HFF-Myc (cell line): ENCODE measurements at regions not wholly inside any gene's neighbourhood (a gene's known extent, or its start where the extent isn't known, plus 50 kb on each side); places are given as distances from the start of the nearest gene placed in this dataset.

Experiments
- DNase-seq: peaks from one replicate; pipeline ENCODE4 v3.0.0-alpha.2; 2011; ENCODE audit warnings: low read depth; ENCODE audit errors: extremely low read depth
- H3K4me3 ChIP-seq: replicated peaks from 2 replicates; pipeline ENCODE4 v1.5.1; 2011; ENCODE audit warnings: low read depth, mild to moderate bottlenecking, control low read depth, low read length
- CTCF ChIP-seq: IDR thresholded peaks from 2 replicates; pipeline ENCODE4 v1.5.1; 2012; ENCODE audit warnings: mild to moderate bottlenecking, low read depth, low read length, control low read depth; ENCODE audit errors: missing control alignments

GRCh38 chr10:117934477-117934876 lies 112.3 kb downstream of the RAB11FIP2 start:
- H3K4me3 ChIP-seq: no peak overlapping the region
- no peak for DNase-seq
- TF ChIP-seq CTCF: no peak

GRCh38 chr10:117936141-117936540 lies 110.6 kb downstream of the RAB11FIP2 start:
- TF ChIP-seq CTCF: no peak
- DNase-seq: peak; percentile 32
- no peak overlapping the region for H3K4me3 ChIP-seq

GRCh38 chr10:117936566-117936965 lies 110.2 kb downstream of the RAB11FIP2 start:
- no peak for DNase-seq
- no peak for TF ChIP-seq CTCF
- no peak overlapping the region for H3K4me3 ChIP-seq

- no peak for DNase-seq
- no peak for TF ChIP-seq CTCF
- H3K4me3 ChIP-seq: no peak overlapping the region
Measured at GRCh38 chr10:117936976-117937375, 109.8 kb downstream of the RAB11FIP2 start.

- DNase-seq: no peak
- no peak overlapping the region for H3K4me3 ChIP-seq
- TF ChIP-seq CTCF: no peak
Measured at GRCh38 chr10:117938104-117938503, 108.6 kb downstream of the RAB11FIP2 start.

- no peak overlapping the region for H3K4me3 ChIP-seq
- TF ChIP-seq CTCF: no peak
- DNase-seq: no peak
Measured at GRCh38 chr10:117942226-117942625, 104.5 kb downstream of the RAB11FIP2 start.

- no peak for TF ChIP-seq CTCF
- no peak overlapping the region for H3K4me3 ChIP-seq
- no peak for DNase-seq
Measured at GRCh38 chr10:117944676-117945447, 101.9 kb downstream of the RAB11FIP2 start.
